DND-41 (cell line): ENCODE measurements at regions not wholly inside any gene's neighbourhood (a gene's known extent, or its start where the extent isn't known, plus 50 kb on each side); places are given as distances from the start of the nearest gene placed in this dataset.

Source experiments
- ATAC-seq: fragments of 200-7000 bp; cut with Tn5 transposase; 3 replicates; pipeline ENCODE4 v1.9.1; 2021; ENCODE audit warnings: low read depth; ENCODE audit not compliant: insufficient read depth
- DNase-seq: peaks from one replicate; pipeline ENCODE4 v3.0.0-alpha.2; 2020
- H2AFZ ChIP-seq: 2 replicates; pipeline ENCODE4 v1.6.0; 2012; ENCODE audit warnings: low read depth, low read length
- H3K27ac ChIP-seq: 2 replicates; pipeline ENCODE4 v1.5.1; 2012; ENCODE audit warnings: low read length, inconsistent platforms
- H3K27me3 ChIP-seq: fragments of 200-600 bp; sonication (generic); 2 replicates; pipeline ENCODE4 v1.6.0; 2012; ENCODE audit warnings: low read length, mild to moderate bottlenecking, inconsistent platforms; ENCODE audit not compliant: insufficient read depth, poor library complexity
- H3K36me3 ChIP-seq: 2 replicates; pipeline ENCODE4 v1.5.1; 2012; ENCODE audit warnings: low read length, inconsistent platforms; ENCODE audit not compliant: insufficient read depth
- H3K4me1 ChIP-seq: 2 replicates; pipeline ENCODE4 v1.5.1; 2012; ENCODE audit warnings: mild to moderate bottlenecking, low read length; ENCODE audit not compliant: insufficient read depth
- H3K4me2 ChIP-seq: 2 replicates; pipeline ENCODE4 v1.6.0; 2012; ENCODE audit warnings: mild to moderate bottlenecking, moderate library complexity, low read length, inconsistent platforms; ENCODE audit not compliant: insufficient read depth
- H3K4me3 ChIP-seq, 2 experiments: fragments of 200-600 bp in 1 of 2; shearing (Covaris generic) in 1 of 2; 2 replicates each; pipeline ENCODE4 v1.5.1; 2012 to 2016; ENCODE audit warnings: inconsistent platforms in 2 of 2, low read length in 2 of 2, mild to moderate bottlenecking in 2 of 2, low read depth in 1 of 2, moderate library complexity in 1 of 2
- H3K79me2 ChIP-seq: 2 replicates; pipeline ENCODE4 v1.6.0; 2012; ENCODE audit warnings: low read length, inconsistent platforms; ENCODE audit not compliant: insufficient read depth
- H3K9ac ChIP-seq: 2 replicates; pipeline ENCODE4 v1.6.0; 2012; ENCODE audit warnings: low read depth, mild to moderate bottlenecking, inconsistent platforms, low read length, moderate library complexity
- H3K9me3 ChIP-seq: 2 replicates; pipeline ENCODE4 v1.5.1; 2012; ENCODE audit warnings: low read length, moderate library complexity, mild to moderate bottlenecking, inconsistent platforms; ENCODE audit not compliant: insufficient read depth, severe bottlenecking
- H4K20me1 ChIP-seq: 2 replicates; pipeline ENCODE4 v1.6.0; 2012; ENCODE audit warnings: low read length; ENCODE audit not compliant: insufficient read depth
- CTCF ChIP-seq: IDR thresholded peaks from 2 replicates; pipeline ENCODE4 v1.5.1; 2012; ENCODE audit warnings: borderline replicate concordance, low read length, moderate library complexity, mild to moderate bottlenecking; ENCODE audit not compliant: poor library complexity, severe bottlenecking; ENCODE audit errors: extremely low read depth
- EZH2 ChIP-seq: IDR thresholded peaks from 3 replicates; pipeline ENCODE4 v1.6.1; 2012; ENCODE audit warnings: borderline replicate concordance, low read depth, mild to moderate bottlenecking, moderate library complexity, low read length, inconsistent platforms; ENCODE audit not compliant: severe bottlenecking

DNA sequence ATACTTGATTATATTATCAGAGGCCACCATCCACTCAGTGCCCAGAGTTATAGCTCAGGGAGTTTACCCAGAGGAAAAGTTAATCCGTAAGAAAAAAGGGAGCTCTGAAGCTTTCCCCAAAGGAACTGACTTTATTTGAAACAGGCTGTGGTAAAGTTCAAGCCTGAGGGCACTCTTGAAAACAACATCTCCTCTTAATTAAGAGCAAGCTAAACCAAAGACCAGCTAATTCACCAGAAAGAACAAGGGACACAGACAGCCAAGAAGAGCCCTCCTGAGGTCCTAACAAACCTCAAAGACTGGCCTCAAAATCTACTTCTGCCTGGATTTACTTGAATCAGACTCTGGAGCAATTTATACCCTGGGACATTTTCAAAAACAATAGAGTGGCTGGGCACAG is 159.6 kb upstream of the CHST15 start:
- Histone ChIP-seq H3K4me1 (no peaks in the 10 kb centered on the region), H3K4me2 (no peak overlapping the region), H4K20me1 (no peaks in the 10 kb centered on the region), H3K9ac (no peak overlapping the region), H3K9me3 (no peaks in the 10 kb centered on the region), H3K27me3 (no peaks in the 10 kb centered on the region), H3K27ac (no peak overlapping the region), H3K4me3 (no peak overlapping the region), H2AFZ (no peak overlapping the region), H3K36me3 (no peaks in the 10 kb centered on the region), H3K79me2 (no peaks in the 10 kb centered on the region)
- TF ChIP-seq CTCF: no peak
- no peak for TF ChIP-seq EZH2
- DNase-seq (no peak), ATAC-seq (no peak)

DNA sequence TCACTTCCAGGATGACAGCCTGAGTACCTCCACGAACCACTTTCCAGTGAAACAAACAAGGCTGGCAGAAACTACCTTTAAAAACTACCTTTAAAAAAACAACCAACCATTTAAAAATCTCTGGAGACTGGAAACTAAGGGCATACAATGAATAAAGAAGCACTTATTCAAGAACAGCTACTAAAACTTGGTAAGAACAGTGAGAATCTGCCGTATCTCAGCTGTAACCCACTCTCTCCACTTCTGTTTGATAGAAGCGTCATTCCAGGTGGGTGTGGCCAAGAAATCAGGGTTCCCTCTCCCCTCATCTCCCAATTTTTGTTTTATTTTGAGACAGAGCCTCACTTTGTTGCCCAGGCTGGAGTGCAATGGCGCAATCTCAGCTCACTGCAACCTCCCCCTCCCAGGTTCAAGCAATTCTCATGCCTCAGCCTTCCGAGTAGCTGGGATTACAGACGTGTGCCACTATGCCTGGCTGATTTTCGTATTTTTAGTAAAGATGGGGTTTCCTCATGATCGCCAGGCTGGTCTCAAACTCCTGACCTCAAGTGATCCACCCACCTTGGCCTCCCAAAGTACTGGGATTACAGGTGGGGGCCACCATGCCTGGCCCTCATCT is 158.8 kb upstream of the CHST15 start:
- H2AFZ ChIP-seq: no peak overlapping the region
- no peaks in the 10 kb centered on the region for H3K9me3 ChIP-seq
- H3K4me1 ChIP-seq: no peaks in the 10 kb centered on the region
- TF ChIP-seq CTCF (no peak), EZH2 (no peak)
- DNase-seq (no peak), ATAC-seq (no peak)
- no peak overlapping the region for H3K27ac ChIP-seq
- no peak overlapping the region for H3K9ac ChIP-seq
- no peak overlapping the region for H3K4me3 ChIP-seq
- no peak overlapping the region for H3K4me2 ChIP-seq
- no peaks in the 10 kb centered on the region for H4K20me1 ChIP-seq
- no peaks in the 10 kb centered on the region for H3K36me3 ChIP-seq
- H3K79me2 ChIP-seq: no peaks in the 10 kb centered on the region
- no peaks in the 10 kb centered on the region for H3K27me3 ChIP-seq

DNA sequence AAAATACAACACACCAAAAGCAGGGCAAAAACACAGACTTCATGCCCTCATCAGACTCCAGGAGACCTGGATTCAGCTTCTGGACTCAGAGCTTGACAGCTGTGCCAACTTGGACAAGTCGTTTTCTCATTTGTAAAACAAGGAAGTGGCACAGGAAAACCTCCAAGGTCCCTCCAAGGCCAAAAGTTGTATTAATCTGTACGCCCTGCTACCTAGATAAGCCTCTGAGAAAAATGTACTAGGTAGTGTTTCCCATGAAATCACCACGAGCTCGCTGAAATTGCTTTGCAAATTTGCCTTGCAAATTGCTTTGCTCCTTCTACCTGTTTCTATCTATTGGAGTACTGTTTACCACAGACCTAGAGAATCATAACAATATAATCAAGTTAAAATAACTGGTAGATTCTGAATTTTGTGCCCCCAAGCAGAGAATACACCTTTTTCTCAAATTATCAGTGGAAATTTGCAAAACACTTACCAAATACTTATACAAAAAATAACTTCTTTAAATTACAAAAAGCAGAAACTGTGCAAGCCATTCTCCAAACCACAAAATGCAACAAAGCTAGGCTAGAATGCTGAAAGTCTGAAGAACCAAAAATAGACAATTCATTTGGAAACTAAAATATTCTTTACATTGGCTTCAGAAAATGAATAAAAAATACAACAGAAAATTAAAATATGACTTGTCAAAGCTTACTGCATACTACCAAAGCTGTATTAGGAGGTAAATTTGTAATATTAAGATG is 158.1 kb upstream of the CHST15 start:
- H3K4me1 ChIP-seq: no peaks in the 10 kb centered on the region
- no peak for ATAC-seq
- DNase-seq: no peak
- no peaks in the 10 kb centered on the region for H3K9me3 ChIP-seq
- H3K27me3 ChIP-seq: no peaks in the 10 kb centered on the region
- no peak overlapping the region for H3K4me2 ChIP-seq
- no peak overlapping the region for H3K4me3 ChIP-seq
- no peaks in the 10 kb centered on the region for H4K20me1 ChIP-seq
- H3K9ac ChIP-seq: no peak overlapping the region
- H2AFZ ChIP-seq: no peak overlapping the region
- H3K36me3 ChIP-seq: no peaks in the 10 kb centered on the region
- TF ChIP-seq EZH2 (no peak), CTCF (no peak)
- H3K27ac ChIP-seq: no peak overlapping the region
- H3K79me2 ChIP-seq: no peaks in the 10 kb centered on the region
